GM12878 (cell line): ENCODE measurements at regions not wholly inside any gene's neighbourhood (a gene's known extent, or its start where the extent isn't known, plus 50 kb on each side); places are given as distances from the start of the nearest gene placed in this dataset.

Experiments used
- ATAC-seq: fragments of 200-7000 bp; cut with Tn5 transposase; 3 replicates; pipeline ENCODE4 v1.9.1; 2020; ENCODE audit warnings: mild to moderate bottlenecking, moderate library complexity
- BruUV-seq: library from RNA; stranded (reverse); fragments of 400-500 nt; replicated peaks from 2 replicates; lab custom pipeline; 2021; lab: Mats Ljungman, UMichigan
- CTCF ChIA-PET: fragments of 300-600 bp; sonication (Branson Sonifier 250); formaldehyde crosslinking; extraction: SDS; loops from one replicate; lab custom pipeline; 2021; ENCODE audit warnings: inconsistent platforms; lab: Yijun Ruan, JAX
- POLR2A ChIA-PET: fragments of 350-600 bp; formaldehyde crosslinking; extraction: SDS; loops from one replicate; lab custom pipeline; 2021; ENCODE audit warnings: inconsistent platforms; lab: Charles Lee
- RAD21 ChIA-PET: fragments of 300-600 bp; sonication (Branson Sonifier 250); formaldehyde crosslinking; loops from one replicate; lab custom pipeline; 2023; ENCODE audit warnings: antibody characterized with exemption; ENCODE audit not compliant: unreplicated experiment; lab: Charles Lee
- SMC1A ChIA-PET: fragments of 300-600 bp; sonication (Branson Sonifier 250); formaldehyde crosslinking; loops from one replicate; lab custom pipeline; 2023; ENCODE audit not compliant: unreplicated experiment, uncharacterized antibody; lab: Charles Lee
- DNase-seq: peaks from one replicate; pipeline ENCODE4 v3.0.0-alpha.2; 2011; ENCODE audit warnings: low read depth, low spot score
- FAIRE-seq: peaks from 3 replicates; lab custom pipeline; 2011; peaks lifted over from hg19 to GRCh38; lab: Jason Lieb, UNC
- H2AFZ ChIP-seq: 2 replicates; pipeline ENCODE4 v1.6.0; 2011; ENCODE audit warnings: low read depth, low read length, control low read depth; ENCODE audit not compliant: control insufficient read depth
- H3K27ac ChIP-seq: 2 replicates; pipeline ENCODE4 v1.5.1; 2011; ENCODE audit warnings: control low read depth; ENCODE audit not compliant: control insufficient read depth, insufficient read depth
- H3K27me3 ChIP-seq, 2 experiments: replicated peaks in 1 of 2; 2 replicates each; pipeline versions ENCODE4 v1.6.0 to v1.6.1; 2011; ENCODE audit warnings: low read length in 1 of 2; ENCODE audit not compliant: control insufficient read depth in 2 of 2, insufficient read depth in 2 of 2
- H3K36me3 ChIP-seq, 2 experiments: 2 replicates each; pipeline ENCODE4 v1.5.1; 2011; ENCODE audit warnings: low read length in 1 of 2; ENCODE audit not compliant: control insufficient read depth in 2 of 2, insufficient read depth in 2 of 2
- H3K4me1 ChIP-seq: 2 replicates; pipeline ENCODE4 v1.6.1; 2011; ENCODE audit warnings: mild to moderate bottlenecking, low read length, moderate library complexity, mixed read lengths; ENCODE audit not compliant: control insufficient read depth, insufficient read depth
- H3K4me2 ChIP-seq: 2 replicates; pipeline ENCODE4 v1.6.0; 2011; ENCODE audit warnings: control low read depth; ENCODE audit not compliant: control insufficient read depth, insufficient read depth
- H3K4me3 ChIP-seq: fragments of 200-600 bp; sonication (generic); 2 replicates; pipeline ENCODE4 v1.5.1; 2016
- H3K79me2 ChIP-seq: 2 replicates; pipeline ENCODE4 v1.6.0; 2011; ENCODE audit warnings: low read length; ENCODE audit not compliant: control insufficient read depth, insufficient read depth
- H3K9ac ChIP-seq: 2 replicates; pipeline ENCODE4 v1.8.0; 2011; ENCODE audit warnings: low read length, control low read depth, mixed read lengths; ENCODE audit not compliant: control insufficient read depth, insufficient read depth
- H3K9me3 ChIP-seq: replicated peaks from 3 replicates; pipeline ENCODE4 v1.5.1; 2011; ENCODE audit warnings: mild to moderate bottlenecking, low read length; ENCODE audit not compliant: control insufficient read depth, insufficient read depth
- H4K20me1 ChIP-seq: 2 replicates; pipeline ENCODE4 v1.6.0; 2011; ENCODE audit not compliant: control insufficient read depth, insufficient read depth
- CREM ChIP-seq: IDR thresholded peaks from 2 replicates; pipeline ENCODE4 v1.6.1; 2014; ENCODE audit warnings: antibody characterized with exemption, low read depth
- CUX1 ChIP-seq: IDR thresholded peaks from 2 replicates; pipeline ENCODE4 v1.6.1; 2012; ENCODE audit warnings: improper control_type of control experiment, low read depth, low read length; ENCODE audit not compliant: insufficient replicate concordance
- HCFC1 ChIP-seq: fragments of 150-350 bp; IDR thresholded peaks from 2 replicates; pipeline ENCODE4 v1.6.1; 2014; ENCODE audit warnings: low read length
- HDAC6 ChIP-seq: fragments of 200-600 bp; sonication (generic); IDR thresholded peaks from one replicate; pipeline ENCODE4 v1.8.0; 2017; ENCODE audit warnings: antibody characterized with exemption; ENCODE audit not compliant: unreplicated experiment
- JUNB ChIP-seq: IDR thresholded peaks from 2 replicates; pipeline ENCODE4 v1.6.1; 2016; ENCODE audit warnings: antibody characterized with exemption, mild to moderate bottlenecking
- MTA2 ChIP-seq: fragments of 450-650 bp; IDR thresholded peaks from 2 replicates; pipeline ENCODE4 v1.6.1; 2016; ENCODE audit warnings: low read depth, mild to moderate bottlenecking, moderate library complexity
- NFIC ChIP-seq: IDR thresholded peaks from 2 replicates; pipeline ENCODE4 v1.6.1; 2012; ENCODE audit warnings: low read depth, mild to moderate bottlenecking, inconsistent platforms, low read length, moderate library complexity
- RB1 ChIP-seq: fragments of 450-650 bp; formaldehyde crosslinking; IDR thresholded peaks from 2 replicates; pipeline ENCODE4 v1.6.1; 2017; ENCODE audit warnings: mild to moderate bottlenecking, borderline replicate concordance
- SMC3 ChIP-seq: IDR thresholded peaks from 2 replicates; pipeline ENCODE4 v1.6.1; 2011; ENCODE audit warnings: low read length, improper control_type of control experiment, borderline replicate concordance
- SP1 ChIP-seq: IDR thresholded peaks from one replicate; pipeline ENCODE4 v1.6.1; 2011; ENCODE audit warnings: low read depth, low read length
- STAT1 ChIP-seq: fragments of 450-650 bp; conservative IDR thresholded peaks from 2 replicates; pipeline ENCODE4 v1.6.1; 2014; ENCODE audit warnings: antibody characterized with exemption, mild to moderate bottlenecking
- SUPT20H ChIP-seq: IDR thresholded peaks from 2 replicates; pipeline ENCODE4 v1.6.1; 2011; ENCODE audit warnings: low read depth, mild to moderate bottlenecking, low read length, moderate library complexity, borderline replicate concordance; ENCODE audit not compliant: control insufficient read depth
- TCF12 ChIP-seq: IDR thresholded peaks from 2 replicates; pipeline ENCODE4 v1.6.1; 2011; ENCODE audit warnings: low read depth, mild to moderate bottlenecking, low read length
- YBX1 ChIP-seq: fragments of 450-650 bp; IDR thresholded peaks from 2 replicates; pipeline ENCODE4 v1.6.1; 2016; ENCODE audit warnings: antibody characterized with exemption
- WGBS: methylation state at CpG from one replicate; pipeline ENCODE4 v1.1.6; 2016; ENCODE audit warnings: low lambda C conversion rate; ENCODE audit not compliant: insufficient replicate concordance, insufficient coverage; ENCODE audit errors: missing lambda C conversion rate; 5-methylcytosine and 5-hydroxymethylcytosine counted together
- in situ Hi-C: fragments of 300-500 bp; cut with MboI; formaldehyde crosslinking; loops from 9 replicates; pipeline ENCODE4 v1.14.3; 2018; ENCODE audit warnings: mixed read lengths
- intact Hi-C: fragments of 100-400 bp; cut with micrococcal nuclease; formaldehyde crosslinking; loops from one replicate; pipeline ENCODE4 v1.14.2; 2022; ENCODE audit not compliant: unreplicated experiment

- no peak overlapping the region for H3K27ac ChIP-seq
- H3K4me3 ChIP-seq, result no peak overlapping the region
- SMC1A ChIA-PET, result interaction anchor here (1.0 kb wide), 1 partner anchor 26 kb away, joined by 3 read pairs; no protein-coding TSS in a partner anchor
- no peaks in the 10 kb centered on the region for H3K4me1 ChIP-seq
- no TSS peak for BruUV-seq
- TF ChIP-seq YBX1, result no peak
- intact Hi-C loops (no loop called here), in situ Hi-C loops (no loop called here)
- no peaks in the 10 kb centered on the region for H3K36me3 ChIP-seq
- RAD21 ChIA-PET, result no interaction called here
- no peaks in the 10 kb centered on the region for H3K79me2 ChIP-seq
- H4K20me1 ChIP-seq, result no peaks in the 10 kb centered on the region
- no peaks in the 10 kb centered on the region for H3K27me3 ChIP-seq
- H3K9ac ChIP-seq, result no peak overlapping the region
- no peak for ATAC-seq
- no peaks in the 10 kb centered on the region for H3K9me3 ChIP-seq
- FAIRE-seq, result no peak
- 11% methylated on average over 9 of the region's 9 CpGs for WGBS
- no peak for DNase-seq
- H3K4me2 ChIP-seq, result no peak overlapping the region
- H2AFZ ChIP-seq, result no peak overlapping the region
- POLR2A ChIA-PET, result no interaction called here
- CTCF ChIA-PET, result no interaction called here
Measured at GRCh38 chr9:108347463-108348188, 508.2 kb downstream of the ACTL7B start.

DNA sequence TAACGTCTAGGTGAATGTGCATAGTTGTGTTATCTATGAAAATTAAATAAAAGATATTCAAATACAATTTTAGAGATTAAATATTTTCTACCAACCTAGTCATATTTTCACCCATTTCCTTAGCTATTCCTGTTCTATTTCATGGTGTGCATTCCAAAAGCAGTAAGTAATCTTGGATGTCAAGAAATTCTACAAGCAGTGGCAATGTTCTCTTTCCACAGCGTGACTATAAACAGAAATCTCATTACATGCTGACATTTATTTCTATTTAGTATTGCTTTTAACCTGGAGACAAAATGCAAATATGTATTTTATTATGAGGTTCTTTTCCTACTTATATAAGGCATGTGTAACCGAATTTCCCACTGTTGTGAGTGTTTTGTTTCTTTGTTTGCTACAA is 510.0 kb downstream of the ACTL7B start:
- 0% methylated on average over 3 of the region's 3 CpGs for WGBS
- no peak for TF ChIP-seq NFIC
- TF ChIP-seq SP1, result no peak
- TF ChIP-seq TCF12, result no peak
- no peak for TF ChIP-seq CUX1
- TF ChIP-seq STAT1, result no peak
- no peak for TF ChIP-seq SMC3
- no peak for TF ChIP-seq CREM
- TF ChIP-seq HCFC1, result no peak
- no peak for TF ChIP-seq SUPT20H
- TF ChIP-seq RB1, result no peak
- TF ChIP-seq JUNB, result no peak
- TF ChIP-seq MTA2, result no peak
- no peak for TF ChIP-seq HDAC6
- TF ChIP-seq, all 136 proteins: peak for 0
- Histone ChIP-seq H3K4me1 (no peaks in the 10 kb centered on the region), H3K9me3 (no peaks in the 10 kb centered on the region), H3K4me3 (no peak overlapping the region), H3K27ac (no peak overlapping the region), H3K9ac (no peak overlapping the region), H2AFZ (no peak overlapping the region), H3K36me3 (no peaks in the 10 kb centered on the region), H3K4me2 (no peak overlapping the region), H4K20me1 (no peaks in the 10 kb centered on the region), H3K79me2 (no peaks in the 10 kb centered on the region), H3K27me3 (no peaks in the 10 kb centered on the region)
- RAD21 ChIA-PET, result no interaction called here
- FAIRE-seq, result no peak
- in situ Hi-C loops (no loop called here), intact Hi-C loops (no loop called here)
- SMC1A ChIA-PET, result no interaction called here
- CTCF ChIA-PET, result no interaction called here
- no peak for ATAC-seq
- DNase-seq, result no peak
- POLR2A ChIA-PET, result no interaction called here
- no TSS peak for BruUV-seq
